Testis (tissue), 2 donors: ENCODE measurements at regions not wholly inside any gene's neighbourhood (a gene's known extent, or its start where the extent isn't known, plus 50 kb on each side); places are given as distances from the start of the nearest gene placed in this dataset.

Experiments used
- CTCF ChIP-seq, 3 experiments: fragments of 450-650 bp in 2 of 3; fragments of 200-600 bp in 1 of 3; sonication (generic) in 1 of 3; IDR thresholded peaks; one replicate each; pipeline ENCODE4 v1.5.1; 2016 to 2019; ENCODE audit warnings: antibody characterized with exemption in 3 of 3, mild to moderate bottlenecking in 2 of 3, moderate library complexity in 1 of 3
- POLR2A ChIP-seq: fragments of 450-650 bp; IDR thresholded peaks from one replicate; pipeline ENCODE4 v1.6.1; 2017; ENCODE audit warnings: antibody characterized with exemption, mild to moderate bottlenecking, moderate library complexity

DNA sequence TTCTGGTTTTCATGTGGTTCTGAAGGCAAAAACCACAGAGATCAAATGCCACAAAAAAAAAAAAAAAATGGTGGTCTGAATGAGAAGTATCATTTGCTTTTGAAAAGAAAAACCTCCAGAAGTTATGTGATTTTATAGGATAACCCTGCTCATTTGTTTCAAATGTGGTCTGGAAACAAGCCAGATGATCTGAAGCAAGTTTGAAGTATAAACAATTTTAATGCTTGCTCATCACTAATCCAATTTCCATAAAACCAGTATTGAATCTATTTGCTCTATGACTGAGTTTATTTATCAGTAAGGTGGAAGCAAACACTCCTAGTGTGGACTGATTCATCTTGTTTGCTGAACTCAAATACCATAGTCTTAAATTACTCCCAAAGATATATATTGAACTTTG, 407.3 kb upstream of the FLRT2 start:
- TF ChIP-seq CTCF (IDR thresholded peaks at IDR 0.05) (no peak), POLR2A (no peak)
